Endothelial cell of umbilical vein (primary cell): ENCODE measurements at regions not wholly inside any gene's neighbourhood (a gene's known extent, or its start where the extent isn't known, plus 50 kb on each side); places are given as distances from the start of the nearest gene placed in this dataset.

ENCODE experiments used
- BruUV-seq: library from RNA; stranded (reverse); fragments of 400-500 nt; replicated peaks from 2 replicates; lab custom pipeline; 2021; lab: Mats Ljungman, UMichigan
- CTCF ChIA-PET: fragments of 300-600, 350-600 bp; sonication (Branson Sonifier 250); formaldehyde crosslinking; loops from one replicate; lab custom pipeline; 2021; ENCODE audit warnings: antibody characterized with exemption, inconsistent platforms; lab: Charles Lee
- POLR2A ChIA-PET: fragments of 300-600, 350-600 bp; sonication (Branson Sonifier 250); formaldehyde crosslinking; loops from one replicate; lab custom pipeline; 2021; ENCODE audit warnings: antibody characterized with exemption, inconsistent platforms; lab: Charles Lee
- DNase-seq: peaks from one replicate; pipeline ENCODE4 v3.0.0-alpha.2; 2011; ENCODE audit warnings: low read depth, low spot score
- FAIRE-seq: peaks from 2 replicates; lab custom pipeline; 2011; peaks lifted over from hg19 to GRCh38; lab: Jason Lieb, UNC
- H2AFZ ChIP-seq: 2 replicates; pipeline ENCODE4 v1.6.0; 2012; ENCODE audit warnings: low read depth, low read length, control low read depth, inconsistent platforms
- H3K27ac ChIP-seq: 2 replicates; pipeline ENCODE4 v1.5.1; 2011; ENCODE audit warnings: low read depth, mild to moderate bottlenecking, control low read depth, low read length, moderate library complexity; ENCODE audit not compliant: insufficient read depth
- H3K27me3 ChIP-seq, 2 experiments: 2 replicates each; pipeline versions ENCODE4 v1.6.0 to v1.6.1; 2011; ENCODE audit warnings: low read length in 2 of 2, mixed read lengths in 1 of 2; ENCODE audit not compliant: control insufficient read depth in 2 of 2, insufficient read depth in 2 of 2
- H3K36me3 ChIP-seq, 2 experiments: 2 replicates in 1 of 2; 3 replicates in 1 of 2; pipeline ENCODE4 v1.5.1; 2011; ENCODE audit warnings: low read length in 2 of 2, mild to moderate bottlenecking in 1 of 2, moderate library complexity in 1 of 2; ENCODE audit not compliant: control insufficient read depth in 2 of 2, insufficient read depth in 2 of 2; ENCODE audit errors: extremely low read depth in 1 of 2
- H3K4me1 ChIP-seq: 3 replicates; pipeline ENCODE4 v1.5.1; 2011; ENCODE audit warnings: mild to moderate bottlenecking, low read length; ENCODE audit not compliant: control insufficient read depth, insufficient read depth; ENCODE audit errors: extremely low read depth
- H3K4me2 ChIP-seq: 2 replicates; pipeline ENCODE4 v1.6.1; 2011; ENCODE audit warnings: low read length, control low read depth, mixed read lengths; ENCODE audit not compliant: insufficient read depth
- H3K4me3 ChIP-seq, 3 experiments: fragments of 200-600 bp in 1 of 3; sonication (generic), shearing (Covaris generic) in 1 of 3; replicated peaks in 1 of 3; 2 replicates each; pipeline ENCODE4 v1.5.1; 2011 to 2016; ENCODE audit warnings: control low read depth in 3 of 3, low read length in 3 of 3, mild to moderate bottlenecking in 2 of 3, inconsistent platforms in 1 of 3, low read depth in 1 of 3, moderate library complexity in 1 of 3; ENCODE audit not compliant: insufficient read depth in 1 of 3
- H3K79me2 ChIP-seq: 2 replicates; pipeline ENCODE4 v1.6.0; 2012; ENCODE audit warnings: low read length, inconsistent platforms; ENCODE audit not compliant: control insufficient read depth, insufficient read depth
- H3K9ac ChIP-seq: replicated peaks from 2 replicates; pipeline ENCODE3; 2011; ENCODE audit warnings: low read length, control low read depth; ENCODE audit not compliant: insufficient read depth; ENCODE audit errors: extremely low read depth
- H3K9me1 ChIP-seq: replicated peaks from 3 replicates; pipeline ENCODE4 v1.6.0; 2011; ENCODE audit warnings: mild to moderate bottlenecking, low read length; ENCODE audit not compliant: control insufficient read depth, insufficient read depth; ENCODE audit errors: extremely low read depth
- H3K9me3 ChIP-seq: replicated peaks from 2 replicates; pipeline ENCODE4 v1.5.1; 2012; ENCODE audit warnings: low read length, inconsistent platforms; ENCODE audit not compliant: control insufficient read depth, insufficient read depth
- H4K20me1 ChIP-seq: replicated peaks from 2 replicates; pipeline ENCODE3; 2011; ENCODE audit warnings: mild to moderate bottlenecking, low read length; ENCODE audit not compliant: control insufficient read depth, insufficient read depth; ENCODE audit errors: extremely low read depth
- EZH2 ChIP-seq: IDR thresholded peaks from 2 replicates; pipeline ENCODE4 v1.6.1; 2012; ENCODE audit warnings: borderline replicate concordance, low read depth, mild to moderate bottlenecking, moderate library complexity, low read length, inconsistent platforms; ENCODE audit not compliant: severe bottlenecking
- FOS ChIP-seq: IDR thresholded peaks from 2 replicates; pipeline ENCODE4 v1.6.1; 2011; ENCODE audit warnings: mild to moderate bottlenecking, low read length, moderate library complexity, borderline replicate concordance; ENCODE audit not compliant: insufficient read depth
- GATA2 ChIP-seq: IDR thresholded peaks from 2 replicates; pipeline ENCODE4 v1.7.0; 2011; ENCODE audit warnings: low read depth, mild to moderate bottlenecking, moderate library complexity, mixed read lengths, low read length; ENCODE audit not compliant: insufficient read length, insufficient read depth
- JUN ChIP-seq: IDR thresholded peaks from 2 replicates; pipeline ENCODE4 v1.6.1; 2011; ENCODE audit warnings: borderline replicate concordance, low read depth; ENCODE audit not compliant: insufficient read length, insufficient read depth
- MYC ChIP-seq: IDR thresholded peaks from one replicate; pipeline ENCODE4 v1.6.1; 2011; ENCODE audit warnings: mild to moderate bottlenecking, low read depth, low read length
- POLR2A ChIP-seq: IDR thresholded peaks from 2 replicates; pipeline ENCODE4 v1.6.1; 2012; ENCODE audit warnings: low read depth, mild to moderate bottlenecking, control low read depth, low read length
- POLR2AphosphoS5 ChIP-seq: IDR thresholded peaks from 2 replicates; pipeline ENCODE4 v1.6.1; 2012; ENCODE audit warnings: low read depth, mild to moderate bottlenecking, control low read depth, low read length, moderate library complexity; ENCODE audit not compliant: insufficient read depth
- dilution Hi-C: fragments of 300-500 bp; cut with MboI; formaldehyde crosslinking; loops from one replicate; pipeline ENCODE4 v1.15.0; 2019; ENCODE audit warnings: low sequenced_read_pairs; ENCODE audit not compliant: extremely low pct_ligation_motif_present
- intact Hi-C: fragments of 100-400 bp; cut with micrococcal nuclease; formaldehyde crosslinking; loops from one replicate; pipeline ENCODE4 v1.10.0; 2022

- no peak overlapping the region for H3K27ac ChIP-seq
- dilution Hi-C loops: no loop called here
- no TSS peak for BruUV-seq
- no peaks in the 10 kb centered on the region for H3K36me3 ChIP-seq
- FAIRE-seq (no peak), DNase-seq (no peak)
- no peaks in the 10 kb centered on the region for H4K20me1 ChIP-seq
- peaks cover 5% of the 10 kb centered on the region for H3K9me3 ChIP-seq
- ChIA-PET POLR2A (no interaction called here), CTCF (no interaction called here)
- intact Hi-C loops: no loop called here
- H3K9me1 ChIP-seq: no peaks in the 10 kb centered on the region
- H3K4me1 ChIP-seq: no peaks in the 10 kb centered on the region
- no peak overlapping the region for H3K4me2 ChIP-seq
- H3K4me3 ChIP-seq: no peak overlapping the region
- H3K9ac ChIP-seq: no peak overlapping the region
- TF ChIP-seq FOS (no peak), POLR2AphosphoS5 (no peak), EZH2 (no peak)
- no peaks in the 10 kb centered on the region for H3K79me2 ChIP-seq
- no peak overlapping the region for H2AFZ ChIP-seq
- H3K27me3 ChIP-seq: no peaks in the 10 kb centered on the region
These were observed 253.0 kb upstream of the NDST4 start for GRCh38 chr4:115366390-115366789.

GRCh38 chr4:115365185-115365584 is 251.8 kb upstream of the NDST4 start:
- H3K79me2 ChIP-seq: no peaks in the 10 kb centered on the region
- no peak overlapping the region for H2AFZ ChIP-seq
- ChIA-PET POLR2A (no interaction called here), CTCF (no interaction called here)
- no peak overlapping the region for H3K9ac ChIP-seq
- no peak overlapping the region for H3K4me3 ChIP-seq
- no peaks in the 10 kb centered on the region for H3K27me3 ChIP-seq
- peaks cover 5% of the 10 kb centered on the region for H3K9me3 ChIP-seq
- no peak overlapping the region for H3K4me2 ChIP-seq
- dilution Hi-C loops: no loop called here
- no peaks in the 10 kb centered on the region for H3K4me1 ChIP-seq
- TF ChIP-seq POLR2AphosphoS5: no peak
- no peak for TF ChIP-seq JUN
- TF ChIP-seq GATA2: no peak
- TF ChIP-seq FOS: no peak
- no peak for TF ChIP-seq POLR2A
- no peak for TF ChIP-seq MYC
- intact Hi-C loops: no loop called here
- DNase-seq (no peak), FAIRE-seq (no peak)
- H3K27ac ChIP-seq: no peak overlapping the region
- no TSS peak for BruUV-seq
- H3K9me1 ChIP-seq: no peaks in the 10 kb centered on the region
- no peaks in the 10 kb centered on the region for H3K36me3 ChIP-seq
- no peaks in the 10 kb centered on the region for H4K20me1 ChIP-seq
